ENCODE measurements at regions not wholly inside any gene's neighbourhood (a gene's known extent, or its start where the extent isn't known, plus 50 kb on each side); places are given as distances from the start of the nearest gene placed in this dataset.

DNA sequence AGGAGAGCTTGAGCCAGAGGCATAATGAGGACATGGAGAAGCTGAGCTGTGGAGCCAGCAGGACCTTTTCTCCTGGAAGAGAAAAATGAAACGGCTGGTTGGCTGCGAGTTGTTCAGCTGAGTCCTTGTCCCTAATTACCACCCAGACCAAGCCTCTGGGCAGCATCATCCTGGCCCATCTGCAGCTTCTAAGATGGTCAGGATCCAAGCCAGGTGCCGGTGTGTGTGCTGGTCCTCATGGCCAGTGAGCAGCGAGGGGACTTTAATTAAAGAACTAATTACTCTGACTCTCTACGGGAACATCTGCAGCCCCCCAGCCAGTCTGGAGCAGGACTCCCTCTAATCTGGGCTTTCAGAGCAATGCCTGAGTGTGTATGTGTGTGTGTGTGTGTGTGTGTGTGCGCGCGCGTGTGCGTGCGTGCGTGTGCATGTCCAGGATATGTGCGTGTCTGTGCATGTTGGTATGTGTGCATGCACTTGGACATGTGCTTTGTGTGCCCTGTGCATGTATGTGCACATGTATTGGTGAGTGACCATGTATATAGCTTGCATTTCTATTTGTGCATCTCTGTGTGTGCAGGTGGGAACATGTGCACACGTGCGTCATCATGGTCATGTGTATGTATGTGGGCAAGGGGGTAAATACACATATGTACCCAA, 173.9 kb downstream of the DHX35 start (continued):
- no peak for TF ChIP-seq ASH2L (IDR thresholded peaks at IDR 0.05; ENCODE audit: low read length)
- TF ChIP-seq BRCA1 (IDR thresholded peaks at IDR 0.05; ENCODE audit: low read depth, low read length) = no peak
- no peak for TF ChIP-seq RNF2 (IDR thresholded peaks at IDR 0.05; ENCODE audit: borderline replicate concordance, low read depth, low read length, missing control alignments, poor library complexity, severe bottlenecking)
- no peak for TF ChIP-seq POU5F1 (IDR thresholded peaks at IDR 0.05; ENCODE audit: low read depth, low read length)
- TF ChIP-seq POLR2AphosphoS5 (IDR thresholded peaks at IDR 0.05; ENCODE audit: low read depth, low read length) = no peak
- TF ChIP-seq HDAC6 (IDR thresholded peaks at IDR 0.05; ENCODE audit: low read depth, low read length) = no peak
- no peak for TF ChIP-seq CREB1 (IDR thresholded peaks at IDR 0.05)
- TF ChIP-seq GABPA (IDR thresholded peaks at IDR 0.05; ENCODE audit: borderline replicate concordance, insufficient read depth, low read length) = no peak
- TF ChIP-seq CHD2 (IDR thresholded peaks at IDR 0.05; ENCODE audit: low read length) = no peak
